ENCODE measurements at regions not wholly inside any gene's neighbourhood (a gene's known extent, or its start where the extent isn't known, plus 50 kb on each side); places are given as distances from the start of the nearest gene placed in this dataset.

GRCh38 chr18:78678318-78678695, 301.3 kb upstream of the SALL3 start:
- TF ChIP-seq REST (IDR thresholded peaks at IDR 0.05; ENCODE audit: borderline replicate concordance) (no peak), EZH2 (IDR thresholded peaks at IDR 0.05; ENCODE audit: borderline replicate concordance, insufficient read depth, low read length, poor library complexity, severe bottlenecking) (no peak), MXI1 (conservative IDR thresholded peaks at IDR 0.05; ENCODE audit: poor library complexity, severe bottlenecking) (no peak), CTCF (IDR thresholded peaks at IDR 0.05; ENCODE audit: poor library complexity, severe bottlenecking) (no peak), EP300 (conservative IDR thresholded peaks at IDR 0.05; ENCODE audit: poor library complexity, severe bottlenecking) (no peak), POLR2AphosphoS5 (IDR thresholded peaks at IDR 0.05) (no peak), TAF1 (IDR thresholded peaks at IDR 0.05; ENCODE audit: low read depth) (no peak), SMC3 (conservative IDR thresholded peaks at IDR 0.05; ENCODE audit: poor library complexity) (no peak), RAD21 (conservative IDR thresholded peaks at IDR 0.05) (no peak)
